RWPE2 (cell line): ENCODE measurements at regions not wholly inside any gene's neighbourhood (a gene's known extent, or its start where the extent isn't known, plus 50 kb on each side); places are given as distances from the start of the nearest gene placed in this dataset.

Source experiments
- ATAC-seq: fragments of 200-7000 bp; cut with Tn5 transposase; 3 replicates; pipeline ENCODE4 v1.9.1; 2021; ENCODE audit warnings: low read depth
- DNase-seq: peaks from one replicate; pipeline ENCODE4 v3.0.0-alpha.2; 2020; ENCODE audit warnings: low spot score
- H3K27ac ChIP-seq: fragments of 450-650 bp; 2 replicates; pipeline ENCODE4 v1.5.1; 2017; ENCODE audit warnings: mild to moderate bottlenecking; ENCODE audit not compliant: poor library complexity, severe bottlenecking
- H3K27me3 ChIP-seq: fragments of 250-450 bp; sonication (Bioruptor Pico); 2 replicates; pipeline ENCODE4 v1.5.1; 2021; ENCODE audit warnings: mild to moderate bottlenecking, moderate library complexity; ENCODE audit not compliant: insufficient read depth, poor library complexity, severe bottlenecking
- H3K36me3 ChIP-seq: fragments of 250-450 bp; sonication (Bioruptor Pico); 2 replicates; pipeline ENCODE4 v1.5.1; 2020; ENCODE audit warnings: low read depth, mild to moderate bottlenecking, moderate library complexity
- H3K4me1 ChIP-seq: fragments of 250-450 bp; sonication (Bioruptor Pico); 2 replicates; pipeline ENCODE4 v1.5.1; 2021; ENCODE audit warnings: mild to moderate bottlenecking, moderate library complexity; ENCODE audit not compliant: insufficient read depth, poor library complexity, severe bottlenecking
- H3K4me3 ChIP-seq: fragments of 250-450 bp; sonication (Bioruptor Pico); 2 replicates; pipeline ENCODE4 v1.5.1; 2021; ENCODE audit warnings: mild to moderate bottlenecking, moderate library complexity; ENCODE audit not compliant: severe bottlenecking
- H3K9me3 ChIP-seq: fragments of 250-450 bp; sonication (Bioruptor Pico); 2 replicates; pipeline ENCODE4 v1.5.1; 2021; ENCODE audit warnings: mild to moderate bottlenecking, moderate library complexity; ENCODE audit not compliant: severe bottlenecking
- CTCF ChIP-seq: fragments of 450-650 bp; IDR thresholded peaks from one replicate; pipeline ENCODE4 v1.5.1; 2017; ENCODE audit warnings: mild to moderate bottlenecking, moderate library complexity; ENCODE audit not compliant: poor library complexity, severe bottlenecking

DNA sequence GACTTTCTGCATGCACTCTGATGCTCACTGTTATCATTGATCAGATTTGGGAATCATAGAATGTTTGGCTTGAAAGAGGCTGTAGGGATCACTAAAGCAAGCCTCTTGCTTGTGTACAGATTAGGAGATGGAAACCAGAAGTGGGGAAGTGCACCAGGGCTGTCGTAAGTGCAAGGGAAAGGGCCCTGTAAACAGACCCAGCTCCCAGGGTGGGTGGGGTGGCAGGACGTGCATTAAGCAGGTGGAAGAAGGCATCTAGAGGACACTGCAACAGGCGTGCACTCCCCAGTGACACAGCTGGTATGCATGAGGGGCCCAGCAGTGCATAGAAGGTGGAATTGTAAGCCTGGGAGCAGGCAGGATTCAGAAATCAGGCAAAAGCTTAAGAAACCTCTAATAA lies 58.0 kb upstream of the SLC7A14 start:
- DNase-seq (no peak), ATAC-seq (no peak)
- no peak for TF ChIP-seq CTCF
- H3K27me3 ChIP-seq = no peaks in the 10 kb centered on the region
- no peaks in the 10 kb centered on the region for H3K36me3 ChIP-seq
- no peak overlapping the region for H3K4me3 ChIP-seq
- no peak overlapping the region for H3K27ac ChIP-seq
- no peaks in the 10 kb centered on the region for H3K9me3 ChIP-seq
- H3K4me1 ChIP-seq = no peaks in the 10 kb centered on the region

- Histone ChIP-seq H3K4me3 (no peak overlapping the region), H3K4me1 (no peaks in the 10 kb centered on the region), H3K27me3 (no peaks in the 10 kb centered on the region), H3K36me3 (no peaks in the 10 kb centered on the region), H3K9me3 (no peaks in the 10 kb centered on the region), H3K27ac (no peak overlapping the region)
- DNase-seq (no peak), ATAC-seq (no peak)
- no peak for TF ChIP-seq CTCF
Measured at GRCh38 chr3:170642882-170643601, 57.2 kb upstream of the SLC7A14 start.

GRCh38 chr3:170641510-170642236 lies 55.8 kb upstream of the SLC7A14 start:
- Histone ChIP-seq H3K36me3 (no peaks in the 10 kb centered on the region), H3K9me3 (no peaks in the 10 kb centered on the region), H3K27ac (no peak overlapping the region), H3K4me1 (no peaks in the 10 kb centered on the region), H3K27me3 (no peaks in the 10 kb centered on the region), H3K4me3 (no peak overlapping the region)
- TF ChIP-seq CTCF = no peak
- no peak for ATAC-seq
- no peak for DNase-seq

- Histone ChIP-seq H3K27me3 (no peaks in the 10 kb centered on the region), H3K36me3 (no peaks in the 10 kb centered on the region), H3K4me3 (no peak overlapping the region), H3K27ac (no peak overlapping the region), H3K4me1 (no peaks in the 10 kb centered on the region), H3K9me3 (no peaks in the 10 kb centered on the region)
- TF ChIP-seq CTCF = no peak
- no peak for DNase-seq
- no peak for ATAC-seq
Measured at GRCh38 chr3:170640737-170641171, 54.9 kb upstream of the SLC7A14 start.

- H3K27me3 ChIP-seq = no peaks in the 10 kb centered on the region
- H3K4me1 ChIP-seq = no peaks in the 10 kb centered on the region
- no peaks in the 10 kb centered on the region for H3K9me3 ChIP-seq
- DNase-seq (no peak), ATAC-seq (no peak)
- no peak overlapping the region for H3K4me3 ChIP-seq
- no peaks in the 10 kb centered on the region for H3K36me3 ChIP-seq
- no peak for TF ChIP-seq CTCF
- no peak overlapping the region for H3K27ac ChIP-seq
Measured at GRCh38 chr3:170638988-170639387, 53.1 kb upstream of the SLC7A14 start.
